NOMO-1 treated with DMSO at 0.1 percent for 48 hours (cell line): ENCODE measurements at regions not wholly inside any gene's neighbourhood (a gene's known extent, or its start where the extent isn't known, plus 50 kb on each side); places are given as distances from the start of the nearest gene placed in this dataset.

Experiments
- DNase-seq: peaks from one replicate; lab custom pipeline; 2025; ENCODE audit not compliant: unreplicated experiment; lab: John Stamatoyannopoulos, UW

DNA sequence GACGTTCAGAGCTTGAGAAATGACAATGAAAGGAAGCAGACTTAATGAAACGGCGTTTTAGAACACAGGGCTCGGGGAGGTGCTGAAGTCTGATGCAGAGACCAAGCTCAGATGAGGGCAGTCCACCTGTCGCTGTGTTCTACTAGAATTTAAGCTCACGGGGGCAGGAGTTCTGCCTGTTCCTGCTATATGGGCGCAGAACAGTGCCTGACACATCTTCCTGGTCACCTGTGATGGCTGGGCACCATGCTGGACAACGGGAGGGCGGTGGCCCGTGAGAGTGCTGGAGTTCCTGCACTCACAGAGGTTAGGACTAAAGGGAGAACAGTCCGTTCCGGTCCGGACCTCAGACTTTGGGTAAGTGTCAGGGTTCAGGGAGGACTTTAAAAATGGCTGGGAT, 130.6 kb downstream of the ERMARD start:
- no peak for DNase-seq

DNA sequence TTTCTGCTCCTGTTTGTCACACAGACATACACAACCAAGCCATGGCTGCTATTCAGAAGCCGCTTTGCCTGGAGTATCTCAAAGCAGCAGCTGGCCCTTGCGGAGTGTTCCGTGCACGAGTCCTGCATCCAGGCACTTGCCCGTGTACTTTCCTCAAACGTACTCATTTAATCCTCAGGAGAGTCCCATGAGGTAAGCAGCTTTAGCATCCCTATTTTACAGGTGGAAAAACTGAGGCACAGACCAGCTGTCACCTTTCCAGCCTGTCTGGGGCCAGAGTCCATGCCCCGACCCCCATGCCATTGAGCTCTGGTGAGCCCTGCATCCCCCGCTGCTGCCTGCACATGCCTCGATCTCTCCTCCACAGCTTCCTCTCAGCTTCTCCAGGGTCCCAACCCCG, 130.0 kb downstream of the ERMARD start:
- no peak for DNase-seq

DNA sequence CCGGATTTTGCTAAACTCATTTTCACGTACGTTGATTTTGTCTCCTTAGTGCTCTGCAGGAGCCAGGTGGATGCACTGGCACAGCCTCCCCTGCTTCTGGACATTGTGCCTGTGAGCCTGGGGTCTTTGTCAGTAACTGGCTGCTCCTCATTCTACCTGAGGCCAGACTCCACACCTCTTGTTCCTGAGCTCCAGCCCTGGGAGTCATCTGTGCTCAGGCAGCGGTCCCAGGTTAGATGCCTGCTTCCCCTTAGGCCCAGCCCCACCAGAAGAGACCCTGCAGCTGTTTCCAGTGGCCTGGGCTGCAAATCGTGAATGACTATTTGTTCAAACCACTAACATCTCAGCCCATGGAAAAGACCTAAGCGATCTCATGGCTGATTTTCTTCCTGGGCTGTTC, 129.1 kb downstream of the ERMARD start:
- DNase-seq: no peak

DNA sequence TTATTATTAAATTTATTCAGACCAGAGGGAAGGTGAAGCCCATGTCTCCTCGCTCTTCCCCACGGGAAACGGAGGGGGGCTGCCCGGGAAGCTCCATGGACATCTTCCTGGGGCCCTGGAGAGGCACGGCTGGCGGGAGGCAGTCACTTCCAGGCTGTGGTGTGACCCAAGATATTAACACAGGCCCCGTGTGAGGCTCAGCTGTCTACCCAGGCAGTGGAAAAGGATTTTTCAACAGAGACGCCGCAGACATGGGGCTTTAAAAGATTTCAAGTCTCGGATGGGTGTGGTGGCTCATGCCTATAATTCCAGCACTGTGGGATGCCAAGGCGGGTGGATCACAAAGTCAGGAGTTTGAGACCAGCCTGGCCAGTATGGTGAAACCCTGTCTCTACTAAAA, 117.9 kb downstream of the ERMARD start:
- DNase-seq: no peak

DNA sequence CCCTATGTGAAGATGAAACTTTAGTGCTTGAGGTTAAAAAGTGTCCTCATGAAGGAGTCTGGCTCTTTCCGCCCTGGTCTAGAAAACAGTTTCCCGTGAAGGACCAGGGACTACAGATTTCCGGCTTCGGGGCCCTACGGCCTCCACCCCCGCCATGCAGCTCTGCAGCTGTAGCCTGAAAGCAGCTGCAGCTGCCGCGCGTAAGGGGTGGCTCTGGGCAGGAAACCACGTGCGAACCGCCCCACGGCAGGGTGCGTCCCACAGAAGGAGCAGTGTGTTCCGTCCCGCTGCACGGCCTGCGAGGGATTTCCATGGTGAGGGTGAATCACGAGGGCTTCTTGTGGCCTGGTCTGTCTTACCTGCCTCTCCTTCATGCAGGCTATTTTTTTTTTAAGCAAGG, 117.0 kb downstream of the ERMARD start:
- no peak for DNase-seq

DNA sequence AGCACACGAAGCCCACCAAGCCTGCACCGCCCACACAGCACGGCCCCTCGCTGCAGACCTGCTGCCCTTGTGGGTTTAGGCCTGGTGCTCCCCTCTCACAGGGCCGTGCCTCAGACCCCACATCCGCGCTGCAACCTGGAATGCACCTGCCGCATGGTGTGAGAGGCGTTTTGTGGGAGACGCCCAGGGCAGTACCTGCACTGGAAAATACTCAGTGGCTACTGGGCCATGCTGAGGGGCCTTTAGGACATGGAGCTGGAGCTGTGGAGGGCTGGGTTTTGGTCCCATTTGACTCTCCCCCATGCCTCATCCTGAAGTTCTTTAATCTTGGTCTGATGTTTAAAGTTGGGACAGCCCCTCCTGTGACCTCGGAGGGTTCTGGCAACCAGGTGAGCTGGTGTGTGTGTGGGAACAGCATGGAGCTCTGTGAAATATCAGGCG, 116.3 kb downstream of the ERMARD start:
- no peak for DNase-seq

DNA sequence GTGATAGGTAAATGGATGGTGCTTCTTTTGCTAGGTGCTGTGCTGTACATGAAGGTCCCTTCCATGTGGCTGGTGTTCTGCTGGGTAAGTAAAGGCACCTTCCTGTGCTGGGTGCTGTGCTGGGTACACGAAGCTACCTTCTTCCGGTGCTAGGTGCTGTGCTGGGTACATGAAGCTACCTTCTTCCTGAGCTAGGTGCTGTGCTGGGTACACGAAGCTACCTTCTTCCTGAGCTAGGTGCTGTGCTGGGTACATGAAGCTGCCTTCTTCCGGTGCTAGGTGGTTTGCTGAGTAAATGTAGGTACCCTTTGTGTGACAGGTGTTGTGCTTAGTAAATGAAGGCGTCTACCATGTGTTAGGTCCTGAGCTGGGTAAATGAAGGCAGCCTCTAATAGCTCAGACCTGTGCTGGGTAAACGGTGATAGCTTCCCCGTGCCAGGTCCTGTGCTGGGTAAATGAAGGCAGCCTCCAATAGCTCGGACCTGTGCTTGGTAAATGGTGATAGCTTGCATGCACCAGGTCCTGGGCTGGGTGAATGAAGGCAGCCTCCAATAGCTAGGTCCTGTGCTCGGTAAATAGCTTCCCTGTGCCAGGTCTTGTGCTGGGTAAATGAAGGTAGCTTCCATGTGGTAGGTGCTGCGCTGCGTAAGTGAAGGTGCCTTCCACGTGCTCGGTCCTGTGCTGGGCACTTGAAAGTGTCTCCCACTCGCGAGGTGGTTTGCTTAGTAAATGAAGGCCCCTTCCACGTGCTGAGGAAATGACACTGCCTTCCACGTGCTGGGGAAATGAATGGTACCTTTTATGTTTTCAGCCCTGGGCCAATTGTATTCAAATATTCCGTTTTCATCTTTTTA, 115.5 kb downstream of the ERMARD start:
- DNase-seq: no peak

DNA sequence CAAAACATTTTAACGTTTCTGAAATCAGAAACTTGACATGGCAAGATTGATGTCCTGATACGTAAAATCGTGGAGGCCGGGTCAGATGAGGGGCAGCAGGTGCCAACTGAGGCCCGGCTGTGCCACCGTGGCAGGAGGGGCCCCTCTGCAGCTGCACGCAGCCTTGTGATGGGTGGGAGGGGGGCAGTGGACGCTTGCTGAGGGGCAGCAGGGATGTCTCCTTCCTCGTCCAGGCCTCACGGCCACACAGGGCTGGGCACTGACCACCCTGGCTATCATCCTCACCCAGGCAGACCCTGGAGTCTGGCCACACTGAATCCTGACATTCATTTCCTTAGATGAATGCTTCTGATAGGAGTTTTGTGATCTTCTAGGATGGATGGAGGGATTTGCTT, 114.7 kb downstream of the ERMARD start:
- no peak for DNase-seq

DNA sequence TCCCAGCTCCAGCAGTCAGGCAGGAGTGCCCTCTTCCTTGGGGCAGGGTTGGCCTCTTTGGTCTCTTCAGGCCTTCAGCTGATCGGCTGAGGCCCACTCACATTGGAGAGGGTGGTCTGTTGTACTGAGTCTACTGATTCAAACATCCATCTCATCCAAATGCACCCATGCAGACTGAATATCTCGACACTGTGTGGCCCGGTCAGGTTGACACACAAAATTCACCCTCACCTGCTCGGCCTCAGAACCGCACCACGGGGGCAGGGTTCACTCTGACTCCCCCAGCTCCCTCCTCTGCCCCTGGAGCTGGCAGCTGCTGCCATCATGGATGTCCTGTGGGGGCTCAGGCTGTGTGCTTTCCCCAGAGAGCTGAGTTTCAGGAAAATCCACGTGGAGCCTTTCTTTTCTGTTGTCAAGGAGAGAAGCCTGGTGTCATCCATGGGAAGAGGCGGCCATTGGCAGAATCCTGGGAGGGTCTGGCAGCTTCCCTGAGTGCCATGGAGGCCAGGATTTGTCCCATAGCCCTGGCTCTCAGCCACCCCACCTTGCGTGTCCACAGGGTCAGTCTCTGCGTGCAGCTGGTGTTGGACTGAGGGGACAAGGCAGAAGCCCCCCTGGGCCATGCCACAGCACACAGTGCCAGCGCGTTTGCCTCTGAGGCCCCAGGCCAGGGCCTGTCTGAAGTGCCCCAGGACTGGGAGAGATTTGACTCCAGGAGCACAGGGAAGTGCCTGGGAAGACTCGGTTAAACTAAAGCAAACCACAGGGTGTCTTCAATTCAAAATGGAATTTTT, 114.1 kb downstream of the ERMARD start:
- no peak for DNase-seq

DNA sequence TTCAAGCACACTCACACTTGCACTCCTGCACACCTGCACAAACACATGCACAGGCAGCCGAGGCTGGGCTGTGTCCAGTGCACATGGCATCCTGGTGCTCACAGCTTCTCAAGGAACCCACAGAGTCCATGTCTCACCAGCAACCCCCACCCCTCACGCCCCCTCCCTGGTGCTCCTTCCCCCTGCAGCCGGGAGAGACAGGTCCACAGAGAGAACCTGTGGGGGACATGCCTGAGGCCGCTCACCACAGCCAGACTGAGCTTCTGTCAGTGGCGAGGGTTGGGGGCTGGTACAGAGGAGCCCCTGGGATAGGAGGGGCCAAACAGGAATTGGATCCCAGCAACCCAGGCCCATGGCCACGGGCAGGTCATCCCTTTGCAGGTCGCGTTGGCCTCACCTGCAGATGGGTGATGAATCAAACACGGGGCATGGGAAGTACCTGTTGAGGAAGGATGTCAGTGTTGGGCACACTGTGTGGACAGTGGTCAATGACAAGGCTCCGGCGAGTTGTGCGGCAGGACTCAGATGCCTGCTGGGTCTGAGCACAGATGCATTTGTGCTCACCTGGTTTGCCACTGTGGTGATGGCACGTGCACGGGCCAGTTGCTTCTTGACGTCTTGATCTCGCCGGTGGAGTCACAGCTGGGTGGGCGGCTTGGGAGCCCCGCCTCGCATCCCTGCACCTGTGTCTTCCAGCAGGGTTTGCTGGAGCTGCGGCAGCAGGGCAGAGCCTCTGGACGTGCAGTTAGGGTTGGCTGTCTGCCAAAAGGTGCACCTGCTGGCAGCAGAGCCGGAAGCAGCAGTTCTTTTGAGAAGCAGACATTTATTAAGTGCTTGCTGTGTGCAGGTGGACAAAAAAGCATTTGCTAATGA, 113.0 kb downstream of the ERMARD start:
- no peak for DNase-seq

DNA sequence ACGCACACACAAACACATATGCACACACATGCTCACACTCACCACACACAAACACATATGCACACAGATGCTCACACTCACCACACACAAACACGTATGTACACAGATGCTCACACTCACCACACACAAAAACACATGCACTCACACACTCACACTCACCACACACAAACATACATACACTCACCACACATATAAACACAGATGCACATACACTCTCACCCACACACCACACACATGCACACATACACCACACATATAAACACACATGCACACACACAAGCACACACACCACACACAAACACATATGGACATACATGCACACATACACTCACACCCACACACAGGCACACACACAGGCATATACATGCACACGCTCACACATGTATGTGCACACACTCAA, 112.3 kb downstream of the ERMARD start:
- DNase-seq: no peak

DNA sequence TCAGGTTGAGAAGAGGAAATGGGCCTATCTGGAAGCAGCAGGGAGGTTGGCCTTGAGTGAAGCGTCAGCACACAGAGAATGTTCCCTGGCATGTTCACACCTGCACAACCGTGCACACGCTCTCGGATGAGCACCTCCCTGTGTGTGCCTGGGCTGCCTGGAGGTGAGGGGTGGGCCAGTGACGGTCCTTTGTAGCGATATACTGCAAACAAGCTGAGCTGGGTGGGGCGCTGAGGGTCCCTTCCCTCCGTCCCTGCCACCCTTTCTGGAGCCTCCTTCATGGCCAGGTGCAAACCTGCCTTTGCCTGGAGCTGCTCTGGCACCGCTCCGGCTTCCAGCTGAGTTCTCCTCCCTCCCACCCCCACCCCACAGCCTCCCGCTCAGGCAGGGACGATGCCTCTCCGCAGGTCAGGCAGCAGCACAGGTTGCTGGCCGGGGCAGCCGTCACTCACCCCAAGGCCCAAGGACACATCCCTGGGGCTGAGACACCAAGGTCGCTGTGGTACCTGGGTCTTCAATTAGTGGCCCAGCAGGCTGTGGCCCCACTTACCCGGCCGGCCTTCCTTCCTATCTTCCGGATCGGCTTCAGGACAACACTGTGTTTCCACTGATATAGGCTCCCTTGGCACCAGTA, 111.6 kb downstream of the ERMARD start:
- DNase-seq: no peak

DNA sequence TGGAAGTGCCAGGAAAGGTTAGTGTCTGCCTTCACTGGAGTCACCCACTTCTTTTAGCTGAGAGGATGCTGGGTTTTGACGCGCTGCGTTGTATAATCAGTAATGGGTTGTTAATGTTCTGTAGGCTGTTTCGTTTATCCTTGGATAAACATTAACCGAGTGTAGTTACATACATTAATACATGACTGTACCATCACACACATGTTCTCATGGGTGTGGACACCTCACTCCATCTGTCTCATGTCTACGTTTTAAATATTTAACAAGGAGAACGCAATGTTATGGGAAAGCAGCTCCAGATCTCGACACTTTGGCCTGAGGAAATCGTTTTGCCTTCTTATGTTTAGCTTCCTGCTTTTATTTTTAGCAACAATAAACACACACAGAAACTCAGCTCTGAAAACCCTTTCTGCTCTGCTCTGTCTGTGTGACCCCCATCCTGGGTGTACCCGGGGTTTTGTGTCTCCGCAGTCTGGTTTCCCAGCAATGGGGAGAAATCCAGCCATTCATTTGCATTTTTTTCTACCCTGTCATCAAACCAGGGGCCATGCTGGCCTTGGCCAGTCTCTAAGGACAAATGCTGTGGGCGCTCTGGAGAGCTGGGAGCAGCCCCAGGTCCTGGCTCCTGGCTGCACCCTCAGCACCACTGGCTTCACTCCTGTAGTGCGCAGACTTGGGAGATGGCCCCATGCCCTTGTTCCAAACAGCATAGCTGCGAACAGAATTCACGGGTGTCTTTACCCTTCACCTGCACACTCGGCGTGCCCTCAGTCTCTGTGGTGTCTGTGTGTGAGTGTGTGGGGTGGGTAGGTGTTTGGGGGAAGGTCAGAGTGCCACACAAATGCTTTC, 110.8 kb downstream of the ERMARD start:
- no peak for DNase-seq

DNA sequence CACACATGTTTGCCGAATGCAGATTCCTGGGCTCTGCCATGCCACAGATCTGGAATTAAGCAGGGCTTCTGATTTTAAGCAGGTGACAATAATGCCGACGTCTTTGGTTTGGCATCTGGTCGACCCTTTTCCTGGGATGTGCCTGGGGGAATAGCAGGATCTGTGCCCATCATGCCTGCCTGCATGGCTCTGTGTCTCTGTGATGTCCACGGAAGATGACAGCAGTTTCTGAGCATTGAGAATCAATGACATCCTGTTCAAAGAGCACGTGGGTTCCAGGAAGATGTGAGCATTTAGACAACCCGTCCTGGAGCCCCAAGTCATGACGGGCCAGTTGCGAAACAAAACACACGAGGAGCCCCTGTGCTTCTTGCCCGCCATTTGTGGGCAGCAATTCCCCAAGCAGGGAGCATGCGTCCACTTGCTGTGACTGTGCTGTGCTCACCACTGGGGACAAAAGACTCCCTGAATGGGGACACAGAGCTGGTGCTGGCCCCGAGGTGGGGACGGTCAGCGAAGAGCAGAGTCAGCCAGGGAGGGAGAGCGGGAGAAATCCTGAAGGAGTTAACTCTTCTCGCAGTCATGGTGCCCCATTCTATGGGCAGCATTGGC, 110.1 kb downstream of the ERMARD start:
- no peak for DNase-seq

DNA sequence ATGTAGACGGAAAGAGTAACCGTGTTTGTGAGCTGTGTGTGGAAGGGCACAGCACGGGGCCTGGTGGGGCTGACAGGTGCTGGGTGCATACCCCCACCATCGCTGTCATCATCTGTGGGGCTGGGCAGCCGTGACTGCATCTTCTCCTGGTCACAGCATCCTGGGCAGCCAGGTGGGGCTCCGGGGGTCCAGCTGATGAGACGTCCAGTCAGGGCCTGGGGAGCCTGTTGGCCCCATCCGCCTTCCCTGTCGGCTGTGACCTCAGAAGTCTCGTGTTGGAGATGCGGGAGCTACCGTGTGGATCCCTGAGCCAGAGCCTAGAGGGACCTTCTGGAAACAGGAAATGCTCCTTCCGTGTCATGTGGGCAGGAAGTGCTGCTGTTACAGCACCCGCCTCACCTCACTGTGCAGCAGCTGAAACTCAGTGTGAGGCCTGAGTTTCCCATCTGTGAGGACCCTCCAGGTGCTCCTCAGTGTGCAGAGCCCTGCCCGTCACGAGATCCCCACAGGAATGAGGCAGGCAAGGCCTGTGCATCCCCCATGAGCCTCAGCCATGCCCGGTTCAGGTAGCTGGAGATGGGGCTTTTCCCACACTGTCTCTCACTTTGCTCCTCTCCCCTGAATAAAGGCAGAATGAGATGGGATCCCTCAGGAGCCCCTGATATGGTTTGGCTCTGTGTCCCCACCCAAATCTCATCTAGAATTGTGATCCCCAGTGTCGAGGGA, 108.7 kb downstream of the ERMARD start:
- no peak for DNase-seq

DNA sequence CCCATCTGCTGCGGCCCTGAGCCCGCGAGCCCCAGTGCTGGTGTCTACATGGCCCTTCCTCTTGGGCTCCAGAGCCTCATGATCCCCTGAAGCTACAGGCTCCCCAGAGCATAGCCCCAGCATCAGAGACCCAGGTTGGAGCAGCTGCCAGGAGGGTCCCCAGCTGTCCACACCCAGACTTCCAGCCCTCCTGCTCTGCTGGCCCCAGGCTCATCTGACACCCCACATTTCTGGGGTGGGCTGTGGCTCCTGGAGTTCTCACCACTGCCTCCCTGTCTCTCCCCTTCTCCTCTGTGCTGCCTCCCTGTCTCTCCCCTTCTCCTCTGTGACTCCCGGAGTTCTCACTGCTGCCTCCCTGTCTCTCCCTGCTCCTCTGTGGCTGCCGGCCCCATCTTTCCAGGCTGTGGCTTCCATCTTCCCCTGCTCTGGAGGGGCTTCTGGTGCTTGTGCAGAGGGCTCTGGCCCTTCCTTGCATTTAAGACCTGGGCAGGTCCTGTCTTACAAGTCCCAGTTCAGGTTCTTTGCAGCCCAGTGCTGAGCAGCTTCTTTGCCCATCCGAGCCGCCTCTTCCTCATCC, 108.1 kb downstream of the ERMARD start:
- no peak for DNase-seq

DNA sequence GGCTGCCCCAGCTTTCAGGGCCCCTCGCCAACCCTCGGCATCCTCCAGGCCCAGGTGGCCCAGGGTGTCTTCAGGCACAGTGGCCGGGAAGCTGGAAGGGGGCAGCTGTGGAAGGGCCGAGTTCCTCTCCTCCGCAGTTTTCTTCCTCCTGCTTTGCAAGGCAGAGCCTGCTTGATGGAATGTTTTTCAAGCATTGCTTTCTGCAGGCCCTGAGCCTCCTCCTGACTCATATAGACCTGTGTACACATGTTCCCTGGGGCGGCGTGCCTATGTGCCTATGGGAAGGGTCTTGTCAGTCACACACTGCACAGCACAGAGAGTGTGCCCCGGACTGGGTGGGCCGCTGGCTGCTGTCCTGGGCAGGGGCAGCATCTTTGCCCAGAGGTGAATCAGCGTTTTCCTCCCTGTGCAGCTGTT, 107.5 kb downstream of the ERMARD start:
- no peak for DNase-seq

DNA sequence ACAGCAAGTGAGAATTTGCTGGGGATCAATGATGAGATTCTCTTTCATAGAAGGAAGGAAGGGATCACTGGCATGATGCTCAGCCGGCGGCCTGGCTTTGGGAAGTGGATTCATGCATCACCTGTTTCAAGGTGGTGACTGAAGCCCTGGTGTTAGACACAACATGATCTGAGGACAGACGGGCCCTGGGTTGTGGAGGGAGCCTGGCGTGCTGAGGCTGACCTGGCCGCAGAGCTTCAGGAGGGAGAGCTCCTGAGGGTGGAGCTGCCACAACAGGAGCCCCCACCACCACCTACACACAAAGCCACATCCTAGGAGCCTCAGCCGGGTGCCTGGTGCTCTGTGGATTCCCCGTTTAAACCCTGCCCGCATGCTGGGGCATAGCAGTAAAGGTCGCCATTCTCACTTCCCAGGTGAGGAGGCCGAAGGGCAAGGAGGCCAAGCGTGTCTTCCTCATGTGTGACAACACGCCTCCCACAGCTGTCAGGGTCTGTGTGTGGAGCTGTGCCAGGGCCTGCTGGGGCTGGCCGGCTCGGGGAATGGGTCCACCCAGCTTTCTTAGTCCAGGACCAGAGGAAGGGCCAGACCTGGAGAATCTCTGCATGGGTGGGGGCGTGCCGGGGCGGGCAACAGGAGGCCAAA, 107.0 kb downstream of the ERMARD start:
- no peak for DNase-seq
